T-helper 1 cell treated with Interleukin-12 subunit alpha and Interleukin-12 subunit beta and Interleukin-4 antibody, amounts not matched to agents 30 ng/mL and 1 ng/mL, for 36 hours (primary cell): ENCODE measurements at regions not wholly inside any gene's neighbourhood (a gene's known extent, or its start where the extent isn't known, plus 50 kb on each side); places are given as distances from the start of the nearest gene placed in this dataset.

Experiments
- intact Hi-C: fragments of 100-400 bp; cut with micrococcal nuclease; formaldehyde crosslinking; loops from one replicate; pipeline ENCODE4 v1.15.1; 2024

- intact Hi-C loops: no loop called here
Measured at GRCh38 chr1:78358165-78358564, 132.6 kb upstream of the PTGFR start.

- intact Hi-C loops: no loop called here
Measured at GRCh38 chr1:78359666-78360065, 131.1 kb upstream of the PTGFR start.

- intact Hi-C loops: no loop called here
Measured at GRCh38 chr1:78360584-78360983, 130.2 kb upstream of the PTGFR start.

GRCh38 chr1:78367700-78368099, 123.1 kb upstream of the PTGFR start:
- intact Hi-C loops: no loop called here

GRCh38 chr1:78369546-78369945, 121.2 kb upstream of the PTGFR start:
- intact Hi-C loops: no loop called here

- intact Hi-C loops: no loop called here
Measured at GRCh38 chr1:78370356-78370755, 120.4 kb upstream of the PTGFR start.

- intact Hi-C loops: no loop called here
Measured at GRCh38 chr1:78370779-78371482, 119.8 kb upstream of the PTGFR start.

- intact Hi-C loops: no loop called here
Measured at GRCh38 chr1:78373676-78374075, 117.1 kb upstream of the PTGFR start.

- intact Hi-C loops: no loop called here
Measured at GRCh38 chr1:78375996-78376395, 114.8 kb upstream of the PTGFR start.

- intact Hi-C loops: no loop called here
Measured at GRCh38 chr1:78377356-78377928, 113.3 kb upstream of the PTGFR start.

- intact Hi-C loops: no loop called here
Measured at GRCh38 chr1:78383923-78384322, 106.9 kb upstream of the PTGFR start.

GRCh38 chr1:78385744-78386462, 104.9 kb upstream of the PTGFR start:
- intact Hi-C loops: no loop called here

GRCh38 chr1:78387201-78387600, 103.6 kb upstream of the PTGFR start:
- intact Hi-C loops: no loop called here

GRCh38 chr1:78387871-78388270, 102.9 kb upstream of the PTGFR start:
- intact Hi-C loops: no loop called here

GRCh38 chr1:78388275-78388674, 102.5 kb upstream of the PTGFR start:
- intact Hi-C loops: no loop called here

GRCh38 chr1:78401148-78401547, 89.6 kb upstream of the PTGFR start:
- intact Hi-C loops: loop anchor here (5.0 kb wide), 1 partner anchor 276 kb away; no protein-coding TSS in a partner anchor

- intact Hi-C loops: no loop called here
Measured at GRCh38 chr1:78408192-78408591, 82.6 kb upstream of the PTGFR start.

GRCh38 chr1:78408810-78409209, 82.0 kb upstream of the PTGFR start:
- intact Hi-C loops: no loop called here

GRCh38 chr1:78410643-78411042, 80.1 kb upstream of the PTGFR start:
- intact Hi-C loops: no loop called here

GRCh38 chr1:78411707-78412106, 79.1 kb upstream of the PTGFR start:
- intact Hi-C loops: no loop called here

GRCh38 chr1:78415165-78415564, 75.6 kb upstream of the PTGFR start:
- intact Hi-C loops: no loop called here

- intact Hi-C loops: no loop called here
Measured at GRCh38 chr1:78419309-78419708, 71.5 kb upstream of the PTGFR start.

GRCh38 chr1:78420181-78420580, 70.6 kb upstream of the PTGFR start:
- intact Hi-C loops: no loop called here
